GM21825 (cell line): ENCODE measurements at regions not wholly inside any gene's neighbourhood (a gene's known extent, or its start where the extent isn't known, plus 50 kb on each side); places are given as distances from the start of the nearest gene placed in this dataset.

Source experiments
- ATAC-seq: cut with Tn5 transposase; IDR thresholded peaks from one replicate; pipeline ENCODE4 v1.9.1; 2021; ENCODE audit warnings: mild to moderate bottlenecking, moderate library complexity; ENCODE audit not compliant: unreplicated experiment

DNA sequence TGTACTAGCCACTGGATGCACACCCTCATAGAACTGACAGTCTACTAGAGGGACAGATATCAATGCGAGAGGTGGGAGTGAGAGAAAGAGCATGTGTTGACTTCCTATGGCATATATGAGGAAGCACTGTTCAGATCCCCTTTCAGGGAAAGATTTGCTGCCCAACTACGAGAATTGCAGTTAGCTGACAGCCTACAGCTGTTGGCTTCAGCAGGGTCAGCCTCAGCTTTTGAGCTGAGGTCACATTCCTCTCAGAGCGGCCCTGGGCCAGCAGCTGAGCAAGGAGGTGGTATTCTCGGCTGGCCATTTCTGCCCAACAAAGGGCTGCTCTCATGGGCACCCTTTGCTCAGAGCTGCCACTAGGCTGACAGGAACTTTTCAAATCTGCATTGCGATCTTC lies 580.2 kb downstream of the MID1IP1 start:
- ATAC-seq = no peak

DNA sequence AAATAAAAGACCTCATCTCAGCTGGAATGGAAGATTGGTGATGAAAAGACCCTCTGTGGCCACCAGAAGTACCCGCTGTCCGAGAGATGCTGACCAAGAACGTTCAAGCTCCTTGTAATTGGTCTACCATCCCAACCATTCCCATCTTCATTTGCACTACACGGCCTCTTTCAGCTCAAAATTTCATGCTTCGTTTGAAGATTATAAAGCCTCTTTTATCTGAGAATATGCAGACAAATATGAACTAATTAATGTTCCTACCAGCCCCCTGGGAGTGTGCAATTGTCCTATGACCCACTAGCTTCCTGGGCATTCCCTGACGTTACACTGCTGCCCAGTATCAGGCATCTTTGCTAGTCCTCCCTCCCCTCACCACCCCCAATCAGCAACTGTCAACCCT lies 583.7 kb downstream of the MID1IP1 start:
- ATAC-seq = no peak

DNA sequence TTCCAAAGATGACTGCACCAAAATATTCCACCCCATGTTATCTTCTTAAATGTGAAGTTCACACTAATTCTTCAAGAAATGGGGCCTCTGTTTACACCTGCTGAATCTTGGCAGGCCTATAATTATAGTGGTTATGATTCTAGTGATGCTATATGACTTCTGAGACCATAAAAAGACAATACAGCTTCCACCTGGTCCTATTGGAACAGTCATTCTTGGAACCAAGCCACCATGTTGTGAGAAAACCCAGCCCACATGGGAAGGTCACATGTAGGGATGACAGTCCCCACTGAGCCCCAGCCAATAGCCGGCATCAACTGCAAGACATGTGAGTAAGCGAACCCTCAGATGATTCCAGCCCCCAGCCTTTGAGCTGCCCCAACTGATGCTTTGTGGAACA lies 587.5 kb downstream of the MID1IP1 start:
- ATAC-seq = no peak

DNA sequence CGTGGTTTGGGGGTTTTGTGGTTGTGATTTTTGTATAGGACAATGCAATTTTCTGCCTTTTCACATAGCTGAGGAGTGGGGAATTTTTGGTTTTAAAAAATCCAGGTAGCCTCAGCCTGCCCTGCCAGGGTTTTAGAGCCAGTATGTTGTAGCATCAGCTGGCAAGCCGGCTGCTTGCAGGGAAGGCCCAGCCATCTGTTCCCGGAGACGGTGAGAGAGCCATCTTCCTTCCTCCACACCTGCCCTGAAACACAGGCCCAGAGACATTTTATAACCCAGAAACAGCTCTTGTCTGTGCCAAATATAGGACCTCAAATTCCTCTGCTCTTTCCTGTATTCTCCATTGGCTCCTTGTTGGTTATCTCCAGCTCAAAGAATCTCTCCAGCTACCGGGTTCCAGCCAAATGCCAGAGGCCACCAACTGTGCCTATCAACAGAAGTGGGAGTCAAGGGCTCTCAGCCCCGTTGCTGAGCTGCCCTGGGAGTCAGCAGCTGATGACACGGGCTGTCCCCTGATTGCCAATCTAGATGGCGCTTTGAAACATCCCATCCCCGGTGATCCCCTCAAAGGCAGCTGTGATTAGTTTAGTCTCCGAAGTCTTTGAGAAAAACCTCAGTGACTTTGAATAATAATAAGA lies 595.2 kb downstream of the MID1IP1 start:
- no peak for ATAC-seq

DNA sequence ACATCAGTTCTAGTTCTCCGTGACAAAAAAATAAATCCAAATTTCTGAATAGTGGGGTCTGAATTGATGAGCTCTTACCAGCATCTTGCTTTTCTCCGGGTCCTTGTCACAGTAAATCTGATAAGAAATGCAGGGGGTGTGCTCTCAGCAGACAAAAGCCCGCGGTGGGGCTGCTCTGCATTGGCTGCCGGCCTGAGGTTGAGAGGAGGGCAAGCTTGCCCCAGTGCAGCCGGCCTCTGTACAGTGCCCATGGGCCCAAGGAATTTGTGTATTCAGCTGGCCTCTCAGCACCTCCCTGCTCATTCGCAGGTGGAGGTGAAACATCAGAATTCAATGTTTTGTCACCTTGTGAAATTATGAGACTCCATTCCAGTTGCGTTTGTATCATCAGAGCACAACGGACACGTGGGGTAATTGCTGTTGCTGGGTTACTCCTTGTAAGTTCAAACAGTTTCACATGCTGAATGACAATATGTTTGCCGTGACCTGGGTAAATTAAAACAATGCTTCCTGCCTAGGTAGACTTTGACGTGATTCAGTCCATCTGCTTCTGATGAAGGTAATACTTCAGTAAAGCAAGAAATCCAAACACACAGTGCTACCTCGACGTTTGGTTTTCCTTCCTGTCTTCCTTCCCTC lies 596.4 kb downstream of the MID1IP1 start:
- no peak for ATAC-seq

DNA sequence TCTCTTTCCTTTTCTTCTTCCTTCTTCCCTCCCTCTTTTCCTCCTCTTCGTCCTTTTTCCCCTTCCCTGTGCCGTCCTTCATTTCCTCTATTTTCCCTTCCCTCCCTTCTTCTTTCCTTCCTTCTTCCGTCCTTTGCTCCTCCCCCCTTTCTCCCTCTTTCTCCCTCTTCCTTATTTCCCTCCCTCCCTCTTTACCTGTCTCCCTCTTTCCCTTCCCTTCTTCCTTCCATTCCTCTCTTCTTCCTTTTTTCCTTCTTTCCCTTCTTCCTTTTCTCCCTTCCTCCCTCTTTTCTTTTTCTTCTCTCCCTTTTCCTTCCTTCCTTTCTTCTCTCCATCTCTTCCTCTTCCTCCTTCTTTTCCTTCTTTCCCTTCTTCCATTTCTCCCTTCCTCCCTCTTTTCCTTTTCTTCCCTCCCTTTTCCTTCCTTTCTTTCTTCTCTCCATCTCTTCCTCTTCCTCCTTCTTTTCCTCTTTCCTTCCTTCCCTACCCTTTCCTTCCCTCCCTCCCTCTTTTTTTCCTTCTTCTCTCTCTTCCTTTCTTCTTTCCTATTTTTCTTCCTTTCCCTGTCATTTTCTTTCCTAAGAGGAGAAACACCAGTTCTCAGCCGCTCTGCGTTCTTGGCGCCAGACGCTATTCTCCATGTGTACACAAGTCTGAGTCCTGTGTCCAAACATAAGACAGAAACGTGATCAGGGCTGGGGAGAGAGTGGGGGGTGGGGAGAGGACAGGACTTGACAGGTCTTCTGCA lies 597.1 kb downstream of the MID1IP1 start:
- ATAC-seq = no peak

DNA sequence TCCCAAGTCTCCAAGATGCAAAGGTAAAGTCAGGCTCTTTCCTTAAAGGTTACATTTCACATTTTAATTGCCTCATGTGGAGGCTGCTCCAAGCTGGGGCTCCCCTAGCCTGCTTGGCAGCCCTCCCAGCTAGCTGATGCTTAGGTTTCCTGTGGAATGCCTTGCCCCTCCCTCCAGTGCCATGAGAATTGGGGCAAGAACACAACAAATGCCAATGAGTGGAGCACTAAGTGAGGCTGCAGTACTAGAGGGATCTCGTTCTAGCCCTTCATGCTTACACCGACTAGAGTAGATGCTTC lies 597.7 kb downstream of the MID1IP1 start:
- no peak for ATAC-seq

DNA sequence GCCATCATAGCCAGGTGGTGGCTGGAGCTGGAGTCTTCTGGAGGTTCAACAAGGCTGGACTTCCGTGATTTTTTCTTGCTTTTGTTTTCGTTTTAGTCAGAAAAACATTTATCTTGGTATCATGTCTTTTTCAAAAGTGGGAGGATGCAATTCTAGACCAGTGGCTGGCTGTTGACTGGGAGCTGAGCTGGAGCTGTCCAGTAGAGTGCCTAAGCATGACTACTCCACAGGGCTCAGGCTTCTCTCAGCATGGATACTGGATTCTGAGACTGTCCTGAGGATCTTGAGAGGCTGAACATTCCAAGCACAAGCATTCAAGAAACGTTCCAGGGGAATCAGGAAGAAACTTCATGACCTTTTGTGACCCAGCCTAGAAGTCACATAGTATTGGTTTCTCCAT lies 598.1 kb downstream of the MID1IP1 start:
- ATAC-seq = no peak

DNA sequence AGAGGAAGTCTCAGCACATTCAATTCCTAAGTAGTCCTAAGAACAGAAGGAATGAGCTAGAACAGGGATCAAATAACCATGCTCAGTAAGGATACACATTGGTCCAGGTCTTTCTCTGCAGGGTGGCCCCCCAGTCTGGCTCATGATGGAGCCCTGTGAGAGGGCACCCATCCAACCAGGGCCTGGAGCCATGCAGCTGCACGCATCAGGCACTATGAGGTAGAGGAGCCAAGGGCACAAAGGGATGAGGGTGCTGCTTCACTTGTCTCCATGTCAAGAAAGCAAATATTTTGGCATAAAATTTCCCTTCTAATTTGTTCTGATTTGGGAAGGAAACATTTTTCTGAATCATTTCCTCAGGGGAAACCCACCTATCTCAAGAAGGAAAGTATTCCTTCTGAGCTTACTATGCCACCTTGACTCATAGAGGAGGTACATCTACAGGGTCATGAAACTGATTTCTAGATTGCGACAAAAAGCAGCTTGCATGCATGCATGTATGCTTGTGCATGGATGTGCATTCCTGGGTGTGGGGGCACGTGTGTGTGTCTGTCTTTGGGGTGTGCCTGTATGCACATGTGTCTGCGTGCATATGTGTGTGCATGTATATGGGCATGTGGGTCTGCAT lies 600.3 kb downstream of the MID1IP1 start:
- ATAC-seq = no peak

DNA sequence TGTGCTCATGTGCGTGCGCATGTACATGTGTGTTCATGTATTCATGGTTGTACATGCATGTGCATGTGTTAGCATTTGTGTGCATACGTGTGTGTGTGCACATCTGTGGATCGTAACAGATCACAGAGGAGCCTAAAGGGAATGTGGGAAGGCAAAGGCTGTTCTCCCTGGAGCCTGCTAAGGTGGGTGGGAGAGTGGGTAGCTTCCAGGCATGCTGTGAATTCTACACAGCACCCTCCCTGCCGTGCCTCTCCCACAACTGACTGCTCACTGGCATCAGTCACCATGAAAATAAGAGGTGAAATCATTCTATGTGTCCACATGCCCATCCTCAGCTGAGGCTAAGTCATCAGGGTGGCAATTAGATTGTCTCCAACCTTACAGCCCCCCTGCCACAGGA lies 600.9 kb downstream of the MID1IP1 start:
- ATAC-seq = no peak

DNA sequence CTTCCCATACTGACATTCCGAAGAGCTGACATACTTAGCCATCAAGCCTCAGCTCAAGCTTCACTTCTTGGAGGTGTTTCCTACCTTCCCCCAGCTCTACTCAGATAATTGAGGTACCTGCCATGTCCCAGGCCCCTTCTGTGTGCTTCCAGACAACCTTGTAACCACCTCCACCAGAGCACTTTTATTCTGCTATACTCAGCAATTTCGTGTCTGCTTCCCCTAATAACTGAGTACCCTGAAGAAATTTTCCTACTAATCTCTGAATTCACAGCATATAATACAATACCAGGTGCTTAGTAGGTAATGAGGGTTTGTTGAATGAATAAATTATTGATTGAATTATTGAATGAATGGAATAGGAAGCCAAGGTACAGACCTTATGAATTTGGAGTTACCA lies 605.5 kb downstream of the MID1IP1 start:
- ATAC-seq = no peak

DNA sequence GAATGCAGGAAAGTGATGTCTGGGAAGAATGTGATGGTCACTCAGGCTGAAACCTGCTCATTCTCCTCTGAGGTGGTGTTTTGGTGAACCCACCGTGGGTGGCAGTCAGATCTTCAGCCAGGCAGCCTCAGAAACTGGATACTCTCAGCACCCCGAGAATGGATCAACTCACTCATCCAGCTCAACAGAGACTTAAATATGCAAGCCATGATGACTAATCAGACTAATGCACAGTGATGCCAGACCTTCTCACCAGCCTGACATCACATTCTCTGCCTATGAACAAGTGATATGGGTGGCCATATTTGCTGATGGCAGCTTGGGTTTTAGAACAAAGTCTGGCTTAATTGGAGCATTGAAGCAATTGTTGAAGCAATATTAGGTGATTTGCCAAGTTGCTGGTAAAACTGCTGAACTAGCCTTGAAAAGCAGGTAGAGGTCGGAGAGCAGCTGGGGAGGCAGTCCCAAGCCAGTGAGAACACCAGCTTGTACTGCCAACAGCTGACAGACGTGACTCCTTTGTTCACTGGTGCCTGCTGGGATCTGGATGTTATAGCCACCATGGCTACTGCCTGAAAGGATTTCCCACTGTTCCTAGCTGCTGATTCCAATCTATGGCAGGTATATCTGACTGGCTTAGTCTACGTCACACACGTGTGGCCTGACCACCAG lies 608.1 kb downstream of the MID1IP1 start:
- ATAC-seq = no peak

DNA sequence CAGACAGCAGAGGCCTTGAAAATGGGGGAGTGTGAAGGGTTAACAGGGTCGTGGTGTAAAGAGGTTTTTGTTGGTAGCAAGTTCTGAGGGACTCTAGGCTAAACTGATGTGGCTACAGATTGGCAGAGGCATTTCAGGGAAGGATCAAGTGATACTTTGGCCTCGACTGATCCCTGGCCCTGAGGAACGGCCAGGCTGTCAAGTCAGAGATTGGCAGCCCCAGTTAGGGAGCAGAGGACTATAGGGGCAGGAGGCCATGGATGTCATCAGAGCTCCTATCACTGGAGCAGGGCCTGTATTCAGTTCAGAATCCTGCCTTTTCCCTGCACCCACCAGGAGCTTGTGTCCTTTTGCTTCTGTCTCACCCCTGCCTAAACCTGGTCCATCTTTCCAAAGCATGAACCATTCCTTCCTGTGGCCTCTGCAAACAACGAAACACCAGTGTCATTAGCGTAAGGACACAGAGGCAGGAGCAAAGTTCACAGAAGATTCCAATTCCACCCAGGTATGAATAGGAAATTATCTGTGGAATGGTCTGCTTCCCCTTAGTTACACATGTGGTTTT lies 613.1 kb downstream of the MID1IP1 start:
- no peak for ATAC-seq

DNA sequence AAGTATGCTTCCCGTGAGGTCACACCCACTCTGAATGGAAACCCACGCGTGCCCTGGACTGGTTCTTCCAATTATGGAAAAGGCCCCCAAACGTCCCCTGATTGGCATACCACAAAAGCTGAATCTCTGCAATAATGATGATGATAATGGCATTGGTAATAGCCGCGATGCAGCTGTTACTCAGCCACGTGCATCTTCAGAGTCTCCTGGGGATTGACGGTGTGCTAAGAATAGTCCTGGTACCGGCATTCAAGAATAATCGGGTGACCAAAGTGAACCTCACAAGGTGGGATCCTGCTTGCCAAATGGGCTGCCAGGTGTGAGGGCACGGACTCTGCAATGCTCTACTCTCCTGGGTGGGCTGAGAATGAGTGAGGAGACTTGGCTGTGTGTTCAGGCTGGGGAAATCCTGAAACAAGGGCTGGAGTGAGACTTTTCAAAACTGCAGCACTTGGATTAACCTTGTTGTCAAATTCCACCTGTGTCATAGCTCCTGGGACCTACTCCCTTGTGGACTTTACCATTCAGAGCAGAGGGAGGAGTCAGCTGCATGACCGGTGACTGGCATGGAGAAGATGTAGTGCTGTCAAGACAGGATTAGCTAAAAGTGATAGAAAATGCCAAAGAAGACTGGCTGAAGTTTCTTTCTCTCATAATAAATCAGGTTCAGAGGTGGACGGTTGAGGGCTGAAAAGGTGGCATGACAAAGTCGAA lies 615.4 kb downstream of the MID1IP1 start:
- ATAC-seq = no peak

DNA sequence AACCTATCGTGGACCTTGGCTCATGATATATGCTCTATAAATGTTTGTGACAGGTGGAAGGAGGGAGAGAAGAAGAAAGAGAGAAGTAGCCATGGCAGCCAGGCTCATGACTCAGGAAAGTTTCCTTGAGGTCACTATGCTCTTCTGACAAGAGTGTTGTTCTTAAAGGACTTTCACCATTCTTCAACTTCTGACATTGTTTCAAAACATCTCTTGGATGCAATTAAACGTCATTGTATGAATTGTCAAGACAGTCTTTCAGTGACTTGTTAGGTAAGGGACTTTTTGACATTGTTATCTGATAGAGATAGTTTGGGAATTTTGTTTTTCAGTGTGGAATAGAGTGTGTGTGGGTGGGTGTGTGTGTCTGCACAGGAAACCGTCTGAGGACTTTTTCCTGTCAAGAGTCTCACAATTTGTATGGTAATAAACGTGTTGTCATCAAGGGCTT lies 617.0 kb downstream of the MID1IP1 start:
- no peak for ATAC-seq

DNA sequence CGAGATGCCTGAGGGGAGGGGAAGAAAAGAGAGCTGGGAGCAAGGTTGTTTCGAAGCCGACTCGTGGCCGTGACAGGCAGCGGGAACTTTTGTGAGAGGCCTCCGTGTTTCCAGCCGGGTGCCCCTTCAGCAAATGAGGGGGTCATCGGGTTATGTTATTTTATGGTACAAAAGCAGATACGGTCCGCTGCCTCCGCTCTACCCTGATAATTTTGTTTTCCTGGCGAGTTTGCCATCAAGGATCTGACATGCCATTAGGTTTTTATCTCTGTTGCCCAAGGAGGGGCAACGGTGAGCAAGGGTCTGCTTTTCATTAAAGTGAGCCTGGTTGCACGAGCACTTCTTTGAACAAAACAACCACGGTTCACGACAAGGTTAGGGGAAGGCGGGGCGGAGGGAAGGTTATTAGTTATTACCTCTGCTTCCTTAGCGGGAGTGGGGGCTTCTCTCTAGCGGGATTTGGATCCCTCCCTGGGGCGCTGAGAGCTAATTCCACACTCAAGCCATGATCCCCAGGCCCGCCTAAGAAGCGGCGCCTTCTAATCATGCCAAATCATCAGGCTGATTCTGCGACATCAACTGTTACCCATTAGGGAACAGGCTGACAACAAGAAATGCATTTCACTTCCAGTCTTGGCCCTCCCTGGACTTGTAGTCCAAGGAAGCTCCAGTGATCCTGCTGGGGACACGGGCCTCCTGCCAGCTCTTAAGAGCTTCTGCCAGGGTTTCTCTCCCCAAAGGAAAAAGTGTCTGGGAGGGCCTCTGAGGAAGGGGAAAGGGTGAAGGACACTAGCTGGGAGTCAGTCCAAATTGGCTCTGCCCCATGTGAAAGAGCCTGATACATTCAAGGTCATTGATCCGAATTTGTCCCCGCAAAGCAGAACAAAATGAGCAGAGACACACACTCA lies 617.7 kb downstream of the MID1IP1 start:
- no peak for ATAC-seq

DNA sequence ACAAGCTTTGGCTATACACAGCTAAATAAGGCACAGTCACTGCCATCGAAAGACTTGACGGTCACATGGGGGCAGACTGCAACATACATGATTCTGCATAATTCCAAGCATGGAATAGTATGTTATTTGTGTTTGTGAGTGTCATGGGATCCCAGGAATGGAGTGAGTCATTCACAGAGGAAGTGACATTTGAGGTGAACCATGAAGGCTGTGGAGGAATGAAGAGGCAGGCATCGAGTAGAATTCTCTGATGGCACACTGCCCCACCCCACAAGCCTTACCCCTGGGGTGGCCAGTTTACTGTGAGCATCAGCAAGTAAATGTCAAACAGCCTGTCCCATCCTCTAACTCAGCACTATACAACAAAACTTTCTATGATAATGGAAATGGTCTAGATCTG lies 619.7 kb downstream of the MID1IP1 start:
- ATAC-seq = no peak

DNA sequence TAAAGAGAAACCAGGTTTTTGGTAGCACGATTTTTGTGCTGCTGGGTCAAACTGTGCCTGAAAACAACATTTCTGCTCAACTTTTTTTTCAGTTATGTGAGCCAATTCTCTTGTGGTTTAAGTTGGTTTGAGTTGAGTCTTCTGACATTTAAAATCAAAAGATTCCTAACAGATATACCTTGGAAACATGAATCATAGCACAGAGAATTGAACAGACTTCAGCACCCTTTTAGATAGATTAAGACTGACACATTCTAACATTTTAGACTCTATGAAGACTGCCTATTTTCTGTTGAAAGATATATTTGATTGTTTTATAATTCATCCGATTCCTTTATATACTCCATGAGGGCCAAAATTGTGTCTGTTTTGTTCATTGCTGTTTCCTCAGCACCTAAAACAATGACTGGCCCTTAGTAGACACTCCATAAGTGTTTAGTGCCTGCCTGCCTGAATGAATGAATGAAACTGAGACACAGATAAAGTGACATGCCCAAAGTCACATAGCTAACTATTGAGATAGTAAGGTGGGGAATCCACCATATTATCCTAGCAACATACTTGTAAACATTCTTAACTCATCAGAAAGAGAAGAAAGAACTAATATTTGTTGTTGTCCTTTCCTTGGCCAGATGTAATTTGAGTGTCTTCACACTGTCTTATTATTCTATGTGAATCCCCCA lies 624.0 kb downstream of the MID1IP1 start:
- ATAC-seq = no peak

DNA sequence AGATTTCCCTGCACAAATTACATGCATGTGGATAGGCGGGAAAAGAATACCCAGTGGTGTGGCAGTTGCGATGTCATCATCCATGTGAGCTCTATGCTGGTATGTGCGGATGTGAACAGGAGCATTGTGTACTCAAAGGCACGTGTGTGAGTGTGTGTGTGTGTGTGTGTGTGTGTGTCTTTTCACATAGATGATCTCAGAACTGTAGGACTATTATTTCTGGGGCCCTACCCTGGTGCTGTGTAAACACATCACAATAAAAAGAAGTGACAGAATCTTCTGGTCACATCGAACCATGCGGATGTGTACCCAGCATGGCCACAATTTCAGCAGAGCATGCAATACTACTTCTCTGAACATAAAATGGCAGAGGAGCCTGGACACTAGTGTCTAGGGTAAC lies 624.8 kb downstream of the MID1IP1 start:
- ATAC-seq = no peak
